Activated effector memory CD4-positive, alpha-beta T cell treated with Interleukin-2 at 50 U/mL for 16 hours (primary cell): ENCODE measurements at regions not wholly inside any gene's neighbourhood (a gene's known extent, or its start where the extent isn't known, plus 50 kb on each side); places are given as distances from the start of the nearest gene placed in this dataset.
"Not testable (repeated sequence)": the region's sequence is repeated elsewhere in the genome, so short reads cannot be mapped to it uniquely, and the experiment has no call there.

Experiments
- DNase-seq: peaks from one replicate; pipeline ENCODE4 v3.0.0-alpha.2; 2020

GRCh38 chr7:106562711-106563366 lies 98.1 kb downstream of the CCDC71L start:
- DNase-seq, result no peak

GRCh38 chr7:106561666-106562411 lies 99.1 kb downstream of the CCDC71L start:
- DNase-seq, result no peak

GRCh38 chr7:106561151-106561550 lies 99.8 kb downstream of the CCDC71L start:
- DNase-seq, result no peak

GRCh38 chr7:106560482-106560881 lies 100.5 kb downstream of the CCDC71L start:
- no peak for DNase-seq

GRCh38 chr7:106556244-106556643 lies 104.7 kb downstream of the CCDC71L start:
- not testable (repeated sequence) for DNase-seq

GRCh38 chr7:106554623-106555022 lies 106.3 kb downstream of the CCDC71L start:
- not testable (repeated sequence) for DNase-seq

- DNase-seq, result no peak
Measured at GRCh38 chr7:106553446-106553836, 107.5 kb downstream of the CCDC71L start.

- no peak for DNase-seq
Measured at GRCh38 chr7:106552645-106553445, 108.1 kb downstream of the CCDC71L start.

- no peak for DNase-seq
Measured at GRCh38 chr7:106551936-106552335, 109.0 kb downstream of the CCDC71L start.

GRCh38 chr7:106548491-106548890 lies 112.5 kb downstream of the CCDC71L start:
- no peak for DNase-seq

- no peak for DNase-seq
Measured at GRCh38 chr7:106545275-106545674, 115.7 kb downstream of the CCDC71L start.

- no peak for DNase-seq
Measured at GRCh38 chr7:106543221-106543757, 117.7 kb downstream of the CCDC71L start.

GRCh38 chr7:106542550-106543220 lies 118.3 kb downstream of the CCDC71L start:
- DNase-seq, result no peak

- no peak for DNase-seq
Measured at GRCh38 chr7:106538638-106539037, 122.3 kb downstream of the CCDC71L start.

- DNase-seq, result no peak
Measured at GRCh38 chr7:106537119-106537518, 123.8 kb downstream of the CCDC71L start.

- DNase-seq, result no peak
Measured at GRCh38 chr7:106536079-106536478, 124.9 kb downstream of the CCDC71L start.

- DNase-seq, result no peak
Measured at GRCh38 chr7:106535234-106535932, 125.6 kb downstream of the CCDC71L start.

- DNase-seq, result no peak
Measured at GRCh38 chr7:106534271-106534846, 126.6 kb downstream of the CCDC71L start.

- not testable (repeated sequence) for DNase-seq
Measured at GRCh38 chr7:106530183-106530582, 130.8 kb downstream of the CCDC71L start.

GRCh38 chr7:106526617-106527016 lies 134.3 kb downstream of the CCDC71L start:
- not testable (repeated sequence) for DNase-seq

GRCh38 chr7:106524690-106525059 lies 136.3 kb downstream of the CCDC71L start:
- no peak for DNase-seq

- no peak for DNase-seq
Measured at GRCh38 chr7:106523482-106523881, 137.5 kb downstream of the CCDC71L start.
